GM23248 (cell line): ENCODE measurements at regions not wholly inside any gene's neighbourhood (a gene's known extent, or its start where the extent isn't known, plus 50 kb on each side); places are given as distances from the start of the nearest gene placed in this dataset.

ENCODE experiments used
- EZH2 ChIP-seq: fragments of 200-600 bp; sonication (generic); IDR thresholded peaks from 2 replicates; pipeline ENCODE4 v1.6.1; 2018; ENCODE audit warnings: antibody characterized with exemption, mild to moderate bottlenecking; ENCODE audit not compliant: insufficient read depth, poor library complexity, severe bottlenecking
- EZH2phosphoT487 ChIP-seq: fragments of 200-600 bp; sonication (generic); IDR thresholded peaks from 2 replicates; pipeline ENCODE4 v1.6.1; 2018; ENCODE audit warnings: antibody characterized with exemption, moderate library complexity, mild to moderate bottlenecking, low read depth; ENCODE audit not compliant: insufficient read depth

GRCh38 chr6:11634948-11635347 is 97.4 kb downstream of the TMEM170B start:
- TF ChIP-seq EZH2 (no peak), EZH2phosphoT487 (no peak)
